Tibial artery (tissue), 4 donors: ENCODE measurements at regions not wholly inside any gene's neighbourhood (a gene's known extent, or its start where the extent isn't known, plus 50 kb on each side); places are given as distances from the start of the nearest gene placed in this dataset.
"Not testable (repeated sequence)": the region's sequence is repeated elsewhere in the genome, so short reads cannot be mapped to it uniquely, and the experiment has no call there.

ENCODE experiments used
- DNase-seq, 2 donors: peaks; one replicate each; pipeline ENCODE4 v3.0.0-alpha.2; 2019
- H3K27ac ChIP-seq, 2 donors: fragments of 200-600 bp; sonication (generic) in 1 of 2; 1 replicate in 1 of 2; 2 replicates in 1 of 2; pipeline ENCODE4 v1.5.1; 2018 to 2019; ENCODE audit warnings: mild to moderate bottlenecking in 1 of 2
- H3K27me3 ChIP-seq, 2 donors: fragments of 200-600 bp; sonication (generic) in 1 of 2; one replicate each; pipeline versions ENCODE4 v1.5.1 to v1.6.0; 2016 to 2019
- H3K36me3 ChIP-seq, 3 donors: fragments of 200-600 bp; sonication (generic) in 2 of 3; one replicate each; pipeline ENCODE4 v1.5.1; 2016 to 2019; ENCODE audit warnings: mild to moderate bottlenecking in 2 of 3
- H3K4me1 ChIP-seq, 4 donors: fragments of 200-600 bp; sonication (generic) in 2 of 4; 1 replicate in 3 of 4; 2 replicates in 1 of 4; pipeline ENCODE4 v1.5.1; 2016 to 2019
- H3K4me3 ChIP-seq, 2 donors: fragments of 200-600 bp; sonication (generic) in 1 of 2; 1 replicate in 1 of 2; 2 replicates in 1 of 2; pipeline ENCODE4 v1.5.1; 2018 to 2019; ENCODE audit warnings: mild to moderate bottlenecking in 2 of 2
- H3K9me3 ChIP-seq, 3 donors: fragments of 200-600 bp; sonication (generic) in 1 of 3; one replicate each; pipeline ENCODE4 v1.5.1; 2016 to 2019
- CTCF ChIP-seq, 2 experiments: fragments of 200-600 bp in 1 of 2; fragments of 450-650 bp in 1 of 2; IDR thresholded peaks; one replicate each; pipeline ENCODE4 v1.5.1; 2017 to 2019; ENCODE audit warnings: antibody characterized with exemption in 2 of 2, mild to moderate bottlenecking in 1 of 2, moderate library complexity in 1 of 2
- intact Hi-C: fragments of 100-400 bp; cut with DNase I; formaldehyde crosslinking; loops from one replicate; pipeline ENCODE4 v1.15.0; 2023; ENCODE audit warnings: low total_unique reads

- Histone ChIP-seq H3K36me3 (no peaks in the 10 kb centered on the region), H3K4me3 (no peak overlapping the region), H3K9me3 (no peaks in the 10 kb centered on the region), H3K4me1 (peaks cover 0 to under 1% (median 0%) of the 10 kb centered on the region in 4 donors), H3K27me3 (peaks cover 0 to 51% of the 10 kb centered on the region in 2 donors), H3K27ac (no peak overlapping the region)
- DNase-seq, result no peak
- no peak for TF ChIP-seq CTCF (IDR thresholded peaks at IDR 0.05)
- intact Hi-C loops, result no loop called here
These were observed 82.0 kb upstream of the RUNX3 start for GRCh38 chr1:25011943-25012638.

- Histone ChIP-seq H3K36me3 (no peaks in the 10 kb centered on the region), H3K27me3 (peaks cover 0 to 49% of the 10 kb centered on the region in 2 donors), H3K9me3 (no peaks in the 10 kb centered on the region), H3K4me1 (peaks cover 0 to 6% (median 0%) of the 10 kb centered on the region in 4 donors), H3K27ac (no peak overlapping the region), H3K4me3 (no peak overlapping the region)
- DNase-seq, result no peak
- no peak for TF ChIP-seq CTCF (IDR thresholded peaks at IDR 0.05)
- intact Hi-C loops, result no loop called here
These were observed 81.2 kb upstream of the RUNX3 start for GRCh38 chr1:25011275-25011674.

- Histone ChIP-seq H3K4me1 (peaks cover 0 to 6% (median 0%) of the 10 kb centered on the region in 4 donors), H3K4me3 (no peak overlapping the region), H3K27ac (no peak overlapping the region), H3K9me3 (no peaks in the 10 kb centered on the region), H3K27me3 (peaks cover 0 to 53% of the 10 kb centered on the region in 2 donors), H3K36me3 (no peaks in the 10 kb centered on the region)
- no peak for DNase-seq
- intact Hi-C loops, result no loop called here
- TF ChIP-seq CTCF (IDR thresholded peaks at IDR 0.05), result no peak
These were observed 79.7 kb upstream of the RUNX3 start for GRCh38 chr1:25009671-25010262.

- no peak for TF ChIP-seq CTCF (IDR thresholded peaks at IDR 0.05)
- Histone ChIP-seq H3K27me3 (peaks cover 0 to 41% of the 10 kb centered on the region in 2 donors), H3K27ac (no peak overlapping the region), H3K4me1 (peaks cover 0 to 6% (median 0%) of the 10 kb centered on the region in 4 donors), H3K4me3 (no peak overlapping the region), H3K9me3 (no peaks in the 10 kb centered on the region), H3K36me3 (no peaks in the 10 kb centered on the region)
- intact Hi-C loops, result no loop called here
- DNase-seq, result no peak
These were observed 78.1 kb upstream of the RUNX3 start for GRCh38 chr1:25008192-25008485.

- H3K4me1 ChIP-seq, intact Hi-C loops, H3K9me3 ChIP-seq, H3K36me3 ChIP-seq, H3K4me3 ChIP-seq, H3K27ac ChIP-seq, DNase-seq: not testable (repeated sequence)
- peaks cover 0 to 41% of the 10 kb centered on the region in 2 donors for H3K27me3 ChIP-seq
These were observed 77.5 kb upstream of the RUNX3 start for GRCh38 chr1:25007390-25008191.

- intact Hi-C loops, result no loop called here
- DNase-seq, result peak in 1 of 2 donors; percentile 41
- Histone ChIP-seq H3K4me1 (peaks cover 0 to 6% (median 0%) of the 10 kb centered on the region in 4 donors), H3K4me3 (no peak overlapping the region), H3K27me3 (peaks cover 0 to 41% of the 10 kb centered on the region in 2 donors), H3K27ac (no peak overlapping the region), H3K36me3 (no peaks in the 10 kb centered on the region), H3K9me3 (no peaks in the 10 kb centered on the region)
- TF ChIP-seq CTCF (IDR thresholded peaks at IDR 0.05), result no peak
These were observed 76.7 kb upstream of the RUNX3 start for GRCh38 chr1:25006770-25007169.
